ENCODE measurements at regions not wholly inside any gene's neighbourhood (a gene's known extent, or its start where the extent isn't known, plus 50 kb on each side); places are given as distances from the start of the nearest gene placed in this dataset.

DNA sequence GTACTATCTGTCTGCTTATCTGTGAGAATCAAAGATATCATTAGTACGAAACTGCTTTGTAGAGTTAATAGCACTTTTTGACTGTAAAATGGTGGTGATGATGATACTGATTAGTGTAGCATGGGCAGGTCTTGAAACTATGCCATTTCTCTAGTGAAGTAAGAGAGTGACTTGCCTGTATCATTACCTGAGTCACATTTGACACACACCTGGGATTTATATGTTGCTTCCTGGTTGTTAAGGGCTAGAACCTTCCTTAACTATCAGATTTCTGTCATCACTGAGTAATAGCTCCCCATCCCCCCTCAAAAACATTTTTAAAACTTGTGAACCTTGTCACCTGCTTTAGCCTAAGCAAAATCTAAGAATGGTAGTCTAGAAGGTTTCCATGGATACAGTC is 135.6 kb upstream of the RORB start:
- Histone ChIP-seq H3K36me3 (ENCODE audit: control insufficient read depth, insufficient read depth, low read length) (no peaks in the 10 kb centered on the region), H3K4me1 (ENCODE audit: control insufficient read depth, insufficient read depth, low read length, poor library complexity, severe bottlenecking) (no peaks in the 10 kb centered on the region), H3K4me3 (ENCODE audit: insufficient read depth, low read depth, low read length, poor library complexity, severe bottlenecking) (no peak overlapping the region), H3K27ac (ENCODE audit: insufficient read depth, low read length, poor library complexity, severe bottlenecking) (no peak overlapping the region), H3K9me3 (ENCODE audit: control insufficient read depth, low read length) (no peaks in the 10 kb centered on the region), H3K27me3 (replicated peaks; ENCODE audit: control insufficient read depth, insufficient read depth, low read length, poor library complexity, severe bottlenecking) (no peaks in the 10 kb centered on the region)
- no peak for DNase-seq

DNA sequence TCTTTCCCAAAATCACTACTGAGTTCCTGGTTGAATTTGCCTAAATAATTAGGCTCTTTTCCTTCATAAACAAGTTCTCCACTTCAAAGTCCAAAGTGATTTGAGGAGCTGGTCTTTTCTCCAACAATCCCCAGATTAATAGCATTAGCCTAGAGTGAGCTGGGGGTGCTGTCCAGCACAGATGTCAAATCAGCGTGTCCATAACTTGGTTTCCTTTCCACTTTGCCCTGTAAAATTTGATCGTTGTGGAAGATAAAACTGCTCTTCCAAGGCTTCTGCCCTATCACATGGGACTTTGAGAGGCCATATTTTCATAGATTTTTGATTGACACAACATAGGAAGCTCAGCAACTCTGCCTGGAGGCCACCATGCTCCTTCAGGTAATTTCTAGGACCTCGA is 134.7 kb upstream of the RORB start:
- no peaks in the 10 kb centered on the region for H3K27me3 ChIP-seq (replicated peaks; ENCODE audit: control insufficient read depth, insufficient read depth, low read length, poor library complexity, severe bottlenecking)
- no peaks in the 10 kb centered on the region for H3K4me1 ChIP-seq (ENCODE audit: control insufficient read depth, insufficient read depth, low read length, poor library complexity, severe bottlenecking)
- no peak overlapping the region for H3K4me3 ChIP-seq (ENCODE audit: insufficient read depth, low read depth, low read length, poor library complexity, severe bottlenecking)
- no peaks in the 10 kb centered on the region for H3K9me3 ChIP-seq (ENCODE audit: control insufficient read depth, low read length)
- no peaks in the 10 kb centered on the region for H3K36me3 ChIP-seq (ENCODE audit: control insufficient read depth, insufficient read depth, low read length)
- DNase-seq: no peak
- H3K27ac ChIP-seq (ENCODE audit: insufficient read depth, low read length, poor library complexity, severe bottlenecking): no peak overlapping the region

DNA sequence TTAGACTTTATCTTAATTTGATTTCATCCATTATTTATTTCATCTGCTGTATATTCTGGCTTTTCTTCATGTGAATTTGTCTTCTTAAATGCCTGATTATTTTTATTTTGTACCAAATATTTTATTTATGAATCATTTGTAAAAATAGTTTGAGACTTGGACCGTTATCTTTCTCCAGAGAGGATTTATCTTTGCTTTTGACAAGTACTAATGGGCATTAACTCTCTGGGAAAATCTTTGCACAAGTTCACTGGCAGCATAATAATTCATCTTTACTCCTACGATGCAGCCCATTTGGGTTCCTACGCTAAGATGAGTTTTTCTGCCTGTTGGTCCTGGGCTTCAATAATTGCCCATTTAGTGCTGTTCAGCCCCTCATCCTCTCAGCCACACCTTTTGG is 131.0 kb upstream of the RORB start:
- no peaks in the 10 kb centered on the region for H3K9me3 ChIP-seq (ENCODE audit: control insufficient read depth, low read length)
- no peak for DNase-seq
- no peaks in the 10 kb centered on the region for H3K36me3 ChIP-seq (ENCODE audit: control insufficient read depth, insufficient read depth, low read length)
- no peak overlapping the region for H3K4me3 ChIP-seq (ENCODE audit: insufficient read depth, low read depth, low read length, poor library complexity, severe bottlenecking)
- no peaks in the 10 kb centered on the region for H3K27me3 ChIP-seq (replicated peaks; ENCODE audit: control insufficient read depth, insufficient read depth, low read length, poor library complexity, severe bottlenecking)
- no peaks in the 10 kb centered on the region for H3K4me1 ChIP-seq (ENCODE audit: control insufficient read depth, insufficient read depth, low read length, poor library complexity, severe bottlenecking)
- H3K27ac ChIP-seq (ENCODE audit: insufficient read depth, low read length, poor library complexity, severe bottlenecking): no peak overlapping the region

GRCh38 chr9:74369844-74370243 is 127.3 kb upstream of the RORB start:
- Histone ChIP-seq H3K4me3 (ENCODE audit: insufficient read depth, low read depth, low read length, poor library complexity, severe bottlenecking) (no peak overlapping the region), H3K9me3 (ENCODE audit: control insufficient read depth, low read length) (no peaks in the 10 kb centered on the region), H3K27me3 (replicated peaks; ENCODE audit: control insufficient read depth, insufficient read depth, low read length, poor library complexity, severe bottlenecking) (no peaks in the 10 kb centered on the region), H3K27ac (ENCODE audit: insufficient read depth, low read length, poor library complexity, severe bottlenecking) (no peak overlapping the region), H3K36me3 (ENCODE audit: control insufficient read depth, insufficient read depth, low read length) (no peaks in the 10 kb centered on the region), H3K4me1 (ENCODE audit: control insufficient read depth, insufficient read depth, low read length, poor library complexity, severe bottlenecking) (no peaks in the 10 kb centered on the region)
- no peak for DNase-seq

DNA sequence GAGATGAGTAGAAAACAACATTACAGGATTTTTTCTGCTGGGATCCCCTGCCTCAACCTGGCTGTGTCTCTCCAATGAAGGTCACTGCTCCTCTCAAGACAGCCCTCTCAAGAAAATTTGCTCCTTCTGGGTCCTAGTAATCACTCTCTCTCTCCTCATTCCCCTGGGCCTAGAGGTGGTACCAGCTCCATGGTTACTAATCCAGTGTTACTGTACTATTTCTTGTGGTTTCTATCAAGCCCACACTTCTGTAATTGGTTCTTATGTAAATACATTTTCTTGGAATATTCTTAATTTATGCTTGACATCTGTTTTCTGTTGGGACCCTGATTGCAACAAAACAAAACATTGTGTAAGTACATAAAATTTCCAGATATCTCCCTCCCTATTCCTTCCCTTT is 123.8 kb upstream of the RORB start:
- no peak for DNase-seq
- Histone ChIP-seq H3K4me3 (ENCODE audit: insufficient read depth, low read depth, low read length, poor library complexity, severe bottlenecking) (no peak overlapping the region), H3K9me3 (ENCODE audit: control insufficient read depth, low read length) (no peaks in the 10 kb centered on the region), H3K4me1 (ENCODE audit: control insufficient read depth, insufficient read depth, low read length, poor library complexity, severe bottlenecking) (no peaks in the 10 kb centered on the region), H3K36me3 (ENCODE audit: control insufficient read depth, insufficient read depth, low read length) (no peaks in the 10 kb centered on the region), H3K27ac (ENCODE audit: insufficient read depth, low read length, poor library complexity, severe bottlenecking) (no peak overlapping the region), H3K27me3 (replicated peaks; ENCODE audit: control insufficient read depth, insufficient read depth, low read length, poor library complexity, severe bottlenecking) (no peaks in the 10 kb centered on the region)

DNA sequence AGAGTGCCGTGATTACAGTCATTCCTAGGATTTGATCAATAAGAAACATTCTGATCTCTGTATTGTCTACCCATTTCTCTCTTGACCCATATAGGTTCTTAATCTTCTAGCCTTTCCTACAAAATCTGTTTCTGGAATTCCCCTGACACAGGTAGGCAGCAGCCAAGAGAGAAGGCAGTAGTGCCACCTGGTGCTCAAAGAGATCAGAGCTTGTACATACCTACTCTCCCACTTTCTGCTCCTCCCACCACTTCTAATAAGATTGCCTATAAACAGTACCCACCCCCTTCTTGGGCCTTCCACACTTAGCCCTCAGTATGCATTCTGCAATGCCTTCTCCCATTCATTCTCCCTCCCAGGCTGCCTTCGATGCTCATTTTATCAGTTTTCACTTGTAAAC is 117.4 kb upstream of the RORB start:
- Histone ChIP-seq H3K27ac (ENCODE audit: insufficient read depth, low read length, poor library complexity, severe bottlenecking) (no peak overlapping the region), H3K36me3 (ENCODE audit: control insufficient read depth, insufficient read depth, low read length) (no peaks in the 10 kb centered on the region), H3K27me3 (replicated peaks; ENCODE audit: control insufficient read depth, insufficient read depth, low read length, poor library complexity, severe bottlenecking) (no peaks in the 10 kb centered on the region), H3K9me3 (ENCODE audit: control insufficient read depth, low read length) (no peaks in the 10 kb centered on the region), H3K4me1 (ENCODE audit: control insufficient read depth, insufficient read depth, low read length, poor library complexity, severe bottlenecking) (no peaks in the 10 kb centered on the region), H3K4me3 (ENCODE audit: insufficient read depth, low read depth, low read length, poor library complexity, severe bottlenecking) (no peak overlapping the region)
- peak in 2 of 3 donors; percentile 3 to 24 for DNase-seq

DNA sequence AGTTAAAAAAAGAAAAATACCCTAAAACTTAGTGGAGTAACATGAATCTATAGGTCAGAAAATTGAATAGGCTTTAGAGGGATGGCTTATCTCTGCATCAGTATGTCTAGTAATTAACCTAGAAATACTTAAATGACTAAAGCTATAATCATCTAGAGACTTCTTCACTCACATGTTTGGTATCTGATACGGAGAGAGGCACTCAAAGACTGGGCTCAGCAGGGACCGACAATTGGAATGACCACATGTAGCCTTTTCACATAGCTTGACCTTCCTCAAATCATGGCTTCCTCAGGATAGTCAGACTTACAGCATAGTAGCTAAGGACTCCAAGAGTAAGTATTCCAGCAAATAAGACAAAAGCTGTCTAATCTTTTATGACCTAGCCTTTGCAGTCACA is 105.3 kb upstream of the RORB start:
- no peaks in the 10 kb centered on the region for H3K4me1 ChIP-seq (ENCODE audit: control insufficient read depth, insufficient read depth, low read length, poor library complexity, severe bottlenecking)

GRCh38 chr9:74403581-74403980 is 93.6 kb upstream of the RORB start:
- no peaks in the 10 kb centered on the region for H3K36me3 ChIP-seq (ENCODE audit: control insufficient read depth, insufficient read depth, low read length)
- no peak for DNase-seq

More for the DNA sequence above, 105.3 kb upstream of the RORB start:
- H3K36me3 ChIP-seq (ENCODE audit: control insufficient read depth, insufficient read depth, low read length): no peaks in the 10 kb centered on the region
- no peak overlapping the region for H3K4me3 ChIP-seq (ENCODE audit: insufficient read depth, low read depth, low read length, poor library complexity, severe bottlenecking)
- no peaks in the 10 kb centered on the region for H3K9me3 ChIP-seq (ENCODE audit: control insufficient read depth, low read length)
- no peaks in the 10 kb centered on the region for H3K27me3 ChIP-seq (replicated peaks; ENCODE audit: control insufficient read depth, insufficient read depth, low read length, poor library complexity, severe bottlenecking)
- H3K27ac ChIP-seq (ENCODE audit: insufficient read depth, low read length, poor library complexity, severe bottlenecking): no peak overlapping the region
- no peak for DNase-seq

GRCh38 chr9:74404620-74405019 is 92.5 kb upstream of the RORB start:
- no peak overlapping the region for H3K4me3 ChIP-seq (ENCODE audit: insufficient read depth, low read depth, low read length, poor library complexity, severe bottlenecking)
- no peaks in the 10 kb centered on the region for H3K36me3 ChIP-seq (ENCODE audit: control insufficient read depth, insufficient read depth, low read length)
- H3K27ac ChIP-seq (ENCODE audit: insufficient read depth, low read length, poor library complexity, severe bottlenecking): no peak overlapping the region
- H3K27me3 ChIP-seq (replicated peaks; ENCODE audit: control insufficient read depth, insufficient read depth, low read length, poor library complexity, severe bottlenecking): no peaks in the 10 kb centered on the region
- no peaks in the 10 kb centered on the region for H3K9me3 ChIP-seq (ENCODE audit: control insufficient read depth, low read length)
- no peaks in the 10 kb centered on the region for H3K4me1 ChIP-seq (ENCODE audit: control insufficient read depth, insufficient read depth, low read length, poor library complexity, severe bottlenecking)
- no peak for DNase-seq

More at GRCh38 chr9:74403581-74403980, 93.6 kb upstream of the RORB start:
- Histone ChIP-seq H3K27me3 (replicated peaks; ENCODE audit: control insufficient read depth, insufficient read depth, low read length, poor library complexity, severe bottlenecking) (no peaks in the 10 kb centered on the region), H3K27ac (ENCODE audit: insufficient read depth, low read length, poor library complexity, severe bottlenecking) (no peak overlapping the region), H3K9me3 (ENCODE audit: control insufficient read depth, low read length) (no peaks in the 10 kb centered on the region), H3K4me3 (ENCODE audit: insufficient read depth, low read depth, low read length, poor library complexity, severe bottlenecking) (no peak overlapping the region), H3K4me1 (ENCODE audit: control insufficient read depth, insufficient read depth, low read length, poor library complexity, severe bottlenecking) (no peaks in the 10 kb centered on the region)

GRCh38 chr9:74407166-74407565 is 90.0 kb upstream of the RORB start:
- no peak for DNase-seq
- H3K4me3 ChIP-seq (ENCODE audit: insufficient read depth, low read depth, low read length, poor library complexity, severe bottlenecking): no peak overlapping the region
- no peak overlapping the region for H3K27ac ChIP-seq (ENCODE audit: insufficient read depth, low read length, poor library complexity, severe bottlenecking)
- H3K4me1 ChIP-seq (ENCODE audit: control insufficient read depth, insufficient read depth, low read length, poor library complexity, severe bottlenecking): no peaks in the 10 kb centered on the region
- H3K36me3 ChIP-seq (ENCODE audit: control insufficient read depth, insufficient read depth, low read length): no peaks in the 10 kb centered on the region
- H3K9me3 ChIP-seq (ENCODE audit: control insufficient read depth, low read length): no peaks in the 10 kb centered on the region
- no peaks in the 10 kb centered on the region for H3K27me3 ChIP-seq (replicated peaks; ENCODE audit: control insufficient read depth, insufficient read depth, low read length, poor library complexity, severe bottlenecking)

Measured in effector memory CD4-positive, alpha-beta T cell (primary cell).